ENCODE measurements at regions not wholly inside any gene's neighbourhood (a gene's known extent, or its start where the extent isn't known, plus 50 kb on each side); places are given as distances from the start of the nearest gene placed in this dataset.

GRCh38 chr10:10804061-10804460, 213.6 kb upstream of the CELF2 start:
- no peak for TF ChIP-seq CTCF (IDR thresholded peaks at IDR 0.05; ENCODE audit: insufficient read depth in 1 of 2, low read depth in 1 of 2, low read length in 1 of 2, severe bottlenecking in 1 of 2, unreplicated experiment in 1 of 2)
- DNase-seq = no peak
- H3K27me3 Mint-ChIP-seq (ENCODE audit: insufficient read depth, unreplicated experiment) = peaks cover under 1% of the 10 kb centered on the region
- intact Hi-C loops (cut with micrococcal nuclease; ENCODE audit: unreplicated experiment) = no loop called here
- CTCF ChIA-PET = no interaction called here
- no peaks in the 10 kb centered on the region for H3K9me3 ChIP-seq
- H3K4me1 ChIP-seq = no peaks in the 10 kb centered on the region
- peaks cover 7% of the 10 kb centered on the region for H3K4me1 Mint-ChIP-seq (ENCODE audit: low read depth, unreplicated experiment)
- no peaks in the 10 kb centered on the region for H3K36me3 ChIP-seq (ENCODE audit: control insufficient read depth, insufficient read depth, low read length)
- H3K27ac Mint-ChIP-seq (ENCODE audit: unreplicated experiment) = no peak overlapping the region
- no peaks in the 10 kb centered on the region for H3K36me3 Mint-ChIP-seq (ENCODE audit: insufficient read depth, unreplicated experiment)
- no TSS peak for BruUV-seq (replicated peaks)
- H3K9me3 Mint-ChIP-seq (ENCODE audit: unreplicated experiment) = peaks cover 7% of the 10 kb centered on the region
- no peak overlapping the region for H3K4me3 ChIP-seq (ENCODE audit: low read depth, low read length)
- POLR2A ChIA-PET = no interaction called here
- no peak overlapping the region for H3K4me3 Mint-ChIP-seq (ENCODE audit: unreplicated experiment)
- H3K27me3 ChIP-seq (replicated peaks; ENCODE audit: control insufficient read depth, insufficient read depth, low read length) = no peaks in the 10 kb centered on the region

GRCh38 chr10:10804998-10805740, 212.5 kb upstream of the CELF2 start:
- intact Hi-C loops (cut with micrococcal nuclease; ENCODE audit: unreplicated experiment) = no loop called here
- no peaks in the 10 kb centered on the region for H3K27me3 ChIP-seq (replicated peaks; ENCODE audit: control insufficient read depth, insufficient read depth, low read length)
- peaks cover 2% of the 10 kb centered on the region for H3K27me3 Mint-ChIP-seq (ENCODE audit: insufficient read depth, unreplicated experiment)
- POLR2A ChIA-PET = no interaction called here
- H3K4me1 ChIP-seq = no peaks in the 10 kb centered on the region
- no peaks in the 10 kb centered on the region for H3K9me3 ChIP-seq
- peaks cover 7% of the 10 kb centered on the region for H3K9me3 Mint-ChIP-seq (ENCODE audit: unreplicated experiment)
- no peaks in the 10 kb centered on the region for H3K36me3 ChIP-seq (ENCODE audit: control insufficient read depth, insufficient read depth, low read length)
- no peak overlapping the region for H3K4me3 Mint-ChIP-seq (ENCODE audit: unreplicated experiment)
- DNase-seq = peak in 1 of 2 experiments; percentile 46
- H3K4me1 Mint-ChIP-seq (ENCODE audit: low read depth, unreplicated experiment) = peaks cover 7% of the 10 kb centered on the region
- TF ChIP-seq CTCF (IDR thresholded peaks at IDR 0.05; ENCODE audit: insufficient read depth in 1 of 2, low read depth in 1 of 2, low read length in 1 of 2, severe bottlenecking in 1 of 2, unreplicated experiment in 1 of 2) = no peak
- no TSS peak for BruUV-seq (replicated peaks)
- H3K36me3 Mint-ChIP-seq (ENCODE audit: insufficient read depth, unreplicated experiment) = no peaks in the 10 kb centered on the region
- H3K4me3 ChIP-seq (ENCODE audit: low read depth, low read length) = no peak overlapping the region
- CTCF ChIA-PET = no interaction called here
- H3K27ac Mint-ChIP-seq (ENCODE audit: unreplicated experiment) = no peak overlapping the region

GRCh38 chr10:10807106-10807505, 210.6 kb upstream of the CELF2 start:
- TF ChIP-seq CTCF (IDR thresholded peaks at IDR 0.05; ENCODE audit: insufficient read depth in 1 of 2, low read depth in 1 of 2, low read length in 1 of 2, severe bottlenecking in 1 of 2, unreplicated experiment in 1 of 2) = no peak
- H3K27ac Mint-ChIP-seq (ENCODE audit: unreplicated experiment) = no peak overlapping the region
- H3K9me3 Mint-ChIP-seq (ENCODE audit: unreplicated experiment) = peaks cover 7% of the 10 kb centered on the region
- CTCF ChIA-PET = no interaction called here
- intact Hi-C loops (cut with micrococcal nuclease; ENCODE audit: unreplicated experiment) = no loop called here
- Histone ChIP-seq H3K4me3 (ENCODE audit: low read depth, low read length) (no peak overlapping the region), H3K4me1 (no peaks in the 10 kb centered on the region), H3K9me3 (no peaks in the 10 kb centered on the region), H3K27me3 (replicated peaks; ENCODE audit: control insufficient read depth, insufficient read depth, low read length) (no peaks in the 10 kb centered on the region), H3K36me3 (ENCODE audit: control insufficient read depth, insufficient read depth, low read length) (no peaks in the 10 kb centered on the region)
- POLR2A ChIA-PET = no interaction called here
- H3K4me3 Mint-ChIP-seq (ENCODE audit: unreplicated experiment) = no peak overlapping the region
- H3K4me1 Mint-ChIP-seq (ENCODE audit: low read depth, unreplicated experiment) = peaks cover 7% of the 10 kb centered on the region
- DNase-seq = no peak
- no TSS peak for BruUV-seq (replicated peaks)
- peaks cover 11% of the 10 kb centered on the region for H3K27me3 Mint-ChIP-seq (ENCODE audit: insufficient read depth, unreplicated experiment)
- H3K36me3 Mint-ChIP-seq (ENCODE audit: insufficient read depth, unreplicated experiment) = no peaks in the 10 kb centered on the region
